ENCODE measurements at regions not wholly inside any gene's neighbourhood (a gene's known extent, or its start where the extent isn't known, plus 50 kb on each side); places are given as distances from the start of the nearest gene placed in this dataset.

GRCh38 chr10:33416209-33416608 is 81.7 kb upstream of the NRP1 start:
- no peak overlapping the region for H3K4me3 ChIP-seq (ENCODE audit: low read depth, poor library complexity, severe bottlenecking)
- intact Hi-C loops (cut with DNase I; ENCODE audit: low total_unique reads), result no loop called here
- 80 to 88% methylated on average over 1 of the region's 1 CpG for WGBS, 2 donors
- no peak for DNase-seq (ENCODE audit: low spot score in 2 of 2)
- no peak for TF ChIP-seq POLR2A (IDR thresholded peaks at IDR 0.05)
- TF ChIP-seq CTCF (IDR thresholded peaks at IDR 0.05), result no peak

GRCh38 chr10:33414841-33415240 is 80.4 kb upstream of the NRP1 start:
- no peak for TF ChIP-seq POLR2A (IDR thresholded peaks at IDR 0.05)
- intact Hi-C loops (cut with DNase I; ENCODE audit: low total_unique reads), result no loop called here
- 97 to 100% methylated on average over 1 of the region's 1 CpG for WGBS, 2 donors
- DNase-seq (ENCODE audit: low spot score in 2 of 2), result no peak
- H3K4me3 ChIP-seq (ENCODE audit: low read depth, poor library complexity, severe bottlenecking), result no peak overlapping the region

GRCh38 chr10:33412653-33413361 is 78.3 kb upstream of the NRP1 start:
- TF ChIP-seq CTCF (IDR thresholded peaks at IDR 0.05), result no peak
- no peak for TF ChIP-seq POLR2A (IDR thresholded peaks at IDR 0.05)
- intact Hi-C loops (cut with DNase I; ENCODE audit: low total_unique reads), result no loop called here
- peak; percentile 52 to 86 for DNase-seq (ENCODE audit: low spot score in 2 of 2)
- WGBS, 2 donors, result 42 to 43% methylated on average over 6 of the region's 6 CpGs
- H3K4me3 ChIP-seq (ENCODE audit: low read depth, poor library complexity, severe bottlenecking), result no peak overlapping the region

DNA sequence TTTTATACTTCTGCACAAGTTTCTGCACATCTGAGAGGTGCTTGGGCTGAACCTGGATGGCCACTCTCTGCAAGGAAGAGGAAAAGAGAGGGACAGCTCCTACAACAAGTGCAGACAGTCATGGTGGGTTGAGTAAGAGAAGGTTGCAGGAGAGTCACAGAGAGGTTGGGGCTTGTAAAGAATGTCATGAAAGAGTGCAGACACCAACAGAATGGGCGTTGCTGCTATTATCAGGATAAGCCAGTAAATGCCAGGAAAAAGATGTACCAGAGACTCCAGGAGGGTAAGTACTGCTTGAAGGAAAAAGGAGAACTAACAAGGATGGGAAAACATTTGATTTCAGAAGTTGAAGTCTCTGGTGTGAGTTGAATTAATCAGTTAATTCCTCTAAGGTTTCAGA is 77.8 kb upstream of the NRP1 start:
- no peak for TF ChIP-seq POLR2A (IDR thresholded peaks at IDR 0.05)
- no peak for TF ChIP-seq CTCF (IDR thresholded peaks at IDR 0.05)
- 44 to 53% methylated on average over 1 of the region's 1 CpG for WGBS, 2 donors
- no peak overlapping the region for H3K4me3 ChIP-seq (ENCODE audit: low read depth, poor library complexity, severe bottlenecking)
- no peak for DNase-seq (ENCODE audit: low spot score in 2 of 2)
- intact Hi-C loops (cut with DNase I; ENCODE audit: low total_unique reads), result no loop called here

GRCh38 chr10:33410860-33411234 is 76.4 kb upstream of the NRP1 start:
- TF ChIP-seq POLR2A (IDR thresholded peaks at IDR 0.05) (no peak), CTCF (IDR thresholded peaks at IDR 0.05) (no peak)
- intact Hi-C loops (cut with DNase I; ENCODE audit: low total_unique reads), result no loop called here
- 82 to 83% methylated on average over 4 of the region's 4 CpGs for WGBS, 2 donors
- DNase-seq (ENCODE audit: low spot score in 2 of 2), result no peak
- no peak overlapping the region for H3K4me3 ChIP-seq (ENCODE audit: low read depth, poor library complexity, severe bottlenecking)

DNA sequence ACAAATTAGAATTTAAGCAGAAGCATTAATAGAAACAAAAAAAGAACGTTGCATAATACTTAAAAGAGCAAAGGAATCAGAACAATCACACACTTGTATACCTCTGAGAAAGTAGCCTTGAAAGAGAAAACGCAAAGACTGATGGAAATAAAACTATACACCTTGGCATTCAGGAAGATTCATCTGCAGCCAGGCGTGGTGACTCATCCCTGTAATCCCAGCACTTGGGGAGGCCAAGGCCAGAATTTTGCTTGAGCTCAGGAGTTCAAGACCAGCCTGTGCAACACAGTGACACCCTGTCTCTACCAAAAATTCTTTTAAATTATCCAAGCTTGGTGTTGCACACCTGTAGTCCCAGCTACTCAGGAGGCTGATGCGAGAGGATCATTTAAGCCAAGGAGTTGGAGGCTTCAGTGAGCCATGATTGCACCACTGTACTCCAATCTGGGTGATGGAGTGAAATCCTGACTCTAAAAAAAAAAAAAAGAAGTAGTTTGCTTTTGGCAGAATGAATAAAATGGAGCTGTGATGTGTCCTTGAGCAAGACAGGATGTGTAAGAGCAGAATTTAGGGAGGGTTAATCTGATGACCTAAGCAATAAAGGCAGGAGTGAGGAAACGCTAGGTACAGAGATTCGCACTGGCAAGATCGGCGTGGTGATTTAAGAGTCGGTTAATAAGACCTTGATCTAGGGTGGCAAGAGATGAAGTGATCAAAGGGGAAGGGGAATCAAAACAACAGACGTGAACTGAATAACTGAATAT is 75.8 kb upstream of the NRP1 start:
- intact Hi-C loops (cut with DNase I; ENCODE audit: low total_unique reads), result no loop called here
- TF ChIP-seq POLR2A (IDR thresholded peaks at IDR 0.05) (no peak), CTCF (IDR thresholded peaks at IDR 0.05) (no peak)
- no peak for DNase-seq (ENCODE audit: low spot score in 2 of 2)
- 74 to 75% methylated on average over 10 of the region's 10 CpGs for WGBS, 2 donors
- no peak overlapping the region for H3K4me3 ChIP-seq (ENCODE audit: low read depth, poor library complexity, severe bottlenecking)
